ENCODE measurements at regions not wholly inside any gene's neighbourhood (a gene's known extent, or its start where the extent isn't known, plus 50 kb on each side); places are given as distances from the start of the nearest gene placed in this dataset.

- peaks cover 3% of the 10 kb centered on the region for H3K9me3 Mint-ChIP-seq
- H3K4me1 Mint-ChIP-seq: peaks cover 48% of the 10 kb centered on the region
- no peak overlapping the region for H3K27ac Mint-ChIP-seq (ENCODE audit: unreplicated experiment)
- peaks cover 3% of the 10 kb centered on the region for H3K36me3 Mint-ChIP-seq (ENCODE audit: low read depth)
- no peak for DNase-seq (ENCODE audit: low read depth, low spot score)
- TF ChIP-seq, protein P1, sequence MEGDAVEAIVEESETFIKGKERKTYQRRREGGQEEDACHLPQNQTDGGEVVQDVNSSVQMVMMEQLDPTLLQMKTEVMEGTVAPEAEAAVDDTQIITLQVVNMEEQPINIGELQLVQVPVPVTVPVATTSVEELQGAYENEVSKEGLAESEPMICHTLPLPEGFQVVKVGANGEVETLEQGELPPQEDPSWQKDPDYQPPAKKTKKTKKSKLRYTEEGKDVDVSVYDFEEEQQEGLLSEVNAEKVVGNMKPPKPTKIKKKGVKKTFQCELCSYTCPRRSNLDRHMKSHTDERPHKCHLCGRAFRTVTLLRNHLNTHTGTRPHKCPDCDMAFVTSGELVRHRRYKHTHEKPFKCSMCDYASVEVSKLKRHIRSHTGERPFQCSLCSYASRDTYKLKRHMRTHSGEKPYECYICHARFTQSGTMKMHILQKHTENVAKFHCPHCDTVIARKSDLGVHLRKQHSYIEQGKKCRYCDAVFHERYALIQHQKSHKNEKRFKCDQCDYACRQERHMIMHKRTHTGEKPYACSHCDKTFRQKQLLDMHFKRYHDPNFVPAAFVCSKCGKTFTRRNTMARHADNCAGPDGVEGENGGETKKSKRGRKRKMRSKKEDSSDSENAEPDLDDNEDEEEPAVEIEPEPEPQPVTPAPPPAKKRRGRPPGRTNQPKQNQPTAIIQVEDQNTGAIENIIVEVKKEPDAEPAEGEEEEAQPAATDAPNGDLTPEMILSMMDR (conservative IDR thresholded peaks at IDR 0.05): no peak
- no peaks in the 10 kb centered on the region for H3K27me3 Mint-ChIP-seq (ENCODE audit: low read depth)
- H3K4me3 Mint-ChIP-seq: no peak overlapping the region
These were observed 159.8 kb downstream of the DDX1 start for GRCh38 chr2:15751477-15751876.

- no peak for DNase-seq (ENCODE audit: low read depth, low spot score)
- TF ChIP-seq, protein P1 (conservative IDR thresholded peaks at IDR 0.05): no peak
- Mint-ChIP-seq H3K4me3 (no peak overlapping the region), H3K36me3 (ENCODE audit: low read depth) (peaks cover 9% of the 10 kb centered on the region), H3K27ac (ENCODE audit: unreplicated experiment) (no peak overlapping the region), H3K9me3 (peaks cover 3% of the 10 kb centered on the region), H3K4me1 (peaks cover 36% of the 10 kb centered on the region), H3K27me3 (ENCODE audit: low read depth) (no peaks in the 10 kb centered on the region)
These were observed 161.0 kb downstream of the DDX1 start for GRCh38 chr2:15752552-15753232.

DNA sequence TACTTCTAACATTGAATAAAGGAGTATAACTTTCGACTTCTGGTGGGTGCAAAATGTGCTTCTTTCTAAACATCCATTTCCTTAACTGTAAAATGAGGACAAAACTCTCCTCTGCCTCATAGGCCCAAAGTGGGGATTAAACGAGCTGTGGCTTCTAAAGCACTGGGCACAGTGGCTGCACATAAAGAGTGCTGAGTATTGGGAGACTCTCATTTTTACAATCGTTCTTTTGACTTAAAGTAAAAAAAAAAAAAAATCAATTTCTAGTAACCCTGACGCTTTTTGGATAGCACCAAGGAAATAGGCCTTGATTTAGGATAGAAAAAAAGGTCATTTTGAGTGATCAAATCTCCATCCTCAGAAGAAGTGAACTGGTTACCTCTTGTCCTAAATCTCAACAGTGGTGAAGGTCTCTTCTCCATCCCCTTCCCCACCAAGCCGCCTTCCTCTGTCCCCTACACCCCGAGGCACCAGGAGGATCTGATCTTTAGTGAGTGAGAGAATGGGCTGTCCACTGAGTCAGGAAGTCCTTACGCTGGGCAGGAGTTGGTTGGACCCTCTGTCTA lies 161.6 kb downstream of the DDX1 start:
- DNase-seq (ENCODE audit: low read depth, low spot score): no peak
- Mint-ChIP-seq H3K27me3 (ENCODE audit: low read depth) (no peaks in the 10 kb centered on the region), H3K4me1 (peaks cover 36% of the 10 kb centered on the region), H3K9me3 (peaks cover 3% of the 10 kb centered on the region), H3K36me3 (ENCODE audit: low read depth) (peaks cover 11% of the 10 kb centered on the region), H3K27ac (ENCODE audit: unreplicated experiment) (no peak overlapping the region), H3K4me3 (no peak overlapping the region)
- TF ChIP-seq, protein P1 (conservative IDR thresholded peaks at IDR 0.05): no peak

GRCh38 chr2:15753811-15754702 lies 162.4 kb downstream of the DDX1 start:
- TF ChIP-seq, protein P1 (conservative IDR thresholded peaks at IDR 0.05): no peak
- Mint-ChIP-seq H3K9me3 (peaks cover 5% of the 10 kb centered on the region), H3K36me3 (ENCODE audit: low read depth) (peaks cover 11% of the 10 kb centered on the region), H3K4me3 (no peak overlapping the region), H3K27ac (ENCODE audit: unreplicated experiment) (no peak overlapping the region), H3K4me1 (peaks cover 29% of the 10 kb centered on the region), H3K27me3 (ENCODE audit: low read depth) (no peaks in the 10 kb centered on the region)
- no peak for DNase-seq (ENCODE audit: low read depth, low spot score)

DNA sequence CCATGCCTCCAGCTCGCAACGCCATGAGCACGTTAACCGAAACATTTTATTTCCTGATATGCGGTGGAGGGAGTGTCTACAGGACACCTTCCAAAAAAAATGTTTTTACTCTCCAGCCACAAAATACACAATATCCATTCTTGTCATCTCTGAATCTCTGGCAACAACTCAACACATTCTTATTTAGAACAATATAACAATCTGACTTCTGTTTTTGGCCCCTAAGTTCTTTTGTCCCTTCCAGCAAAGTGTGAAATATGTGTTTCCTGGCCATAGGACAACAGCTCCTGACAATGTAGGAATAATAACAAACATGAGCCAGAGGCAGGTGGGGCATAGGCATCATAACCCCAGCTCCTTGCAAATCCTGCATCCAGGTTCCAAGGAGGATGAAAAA lies 163.0 kb downstream of the DDX1 start:
- H3K4me1 Mint-ChIP-seq: peaks cover 22% of the 10 kb centered on the region
- no peak overlapping the region for H3K27ac Mint-ChIP-seq (ENCODE audit: unreplicated experiment)
- no peak overlapping the region for H3K4me3 Mint-ChIP-seq
- no peaks in the 10 kb centered on the region for H3K27me3 Mint-ChIP-seq (ENCODE audit: low read depth)
- no peak for DNase-seq (ENCODE audit: low read depth, low spot score)
- H3K9me3 Mint-ChIP-seq: peaks cover 5% of the 10 kb centered on the region
- peaks cover 11% of the 10 kb centered on the region for H3K36me3 Mint-ChIP-seq (ENCODE audit: low read depth)
- TF ChIP-seq, protein P1 (conservative IDR thresholded peaks at IDR 0.05): no peak

All from neural crest cell (in vitro differentiated cells).